ENCODE measurements at regions not wholly inside any gene's neighbourhood (a gene's known extent, or its start where the extent isn't known, plus 50 kb on each side); places are given as distances from the start of the nearest gene placed in this dataset.

- peaks cover 13% of the 10 kb centered on the region for H3K4me1 Mint-ChIP-seq (ENCODE audit: unreplicated experiment)
- TF ChIP-seq, protein P1, sequence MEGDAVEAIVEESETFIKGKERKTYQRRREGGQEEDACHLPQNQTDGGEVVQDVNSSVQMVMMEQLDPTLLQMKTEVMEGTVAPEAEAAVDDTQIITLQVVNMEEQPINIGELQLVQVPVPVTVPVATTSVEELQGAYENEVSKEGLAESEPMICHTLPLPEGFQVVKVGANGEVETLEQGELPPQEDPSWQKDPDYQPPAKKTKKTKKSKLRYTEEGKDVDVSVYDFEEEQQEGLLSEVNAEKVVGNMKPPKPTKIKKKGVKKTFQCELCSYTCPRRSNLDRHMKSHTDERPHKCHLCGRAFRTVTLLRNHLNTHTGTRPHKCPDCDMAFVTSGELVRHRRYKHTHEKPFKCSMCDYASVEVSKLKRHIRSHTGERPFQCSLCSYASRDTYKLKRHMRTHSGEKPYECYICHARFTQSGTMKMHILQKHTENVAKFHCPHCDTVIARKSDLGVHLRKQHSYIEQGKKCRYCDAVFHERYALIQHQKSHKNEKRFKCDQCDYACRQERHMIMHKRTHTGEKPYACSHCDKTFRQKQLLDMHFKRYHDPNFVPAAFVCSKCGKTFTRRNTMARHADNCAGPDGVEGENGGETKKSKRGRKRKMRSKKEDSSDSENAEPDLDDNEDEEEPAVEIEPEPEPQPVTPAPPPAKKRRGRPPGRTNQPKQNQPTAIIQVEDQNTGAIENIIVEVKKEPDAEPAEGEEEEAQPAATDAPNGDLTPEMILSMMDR (conservative IDR thresholded peaks at IDR 0.05), result no peak
- no peak overlapping the region for H3K27ac Mint-ChIP-seq
- no peaks in the 10 kb centered on the region for H3K9me3 Mint-ChIP-seq
- no peak for DNase-seq (ENCODE audit: extremely low spot score, unreplicated experiment)
- H3K27me3 Mint-ChIP-seq, result no peaks in the 10 kb centered on the region
- no peaks in the 10 kb centered on the region for H3K36me3 Mint-ChIP-seq
- no peak overlapping the region for H3K4me3 Mint-ChIP-seq
These were observed 66.3 kb upstream of the TNRC6B start for GRCh38 chr22:40111451-40111850.

- H3K4me3 Mint-ChIP-seq, result no peak overlapping the region
These were observed 65.1 kb upstream of the TNRC6B start for GRCh38 chr22:40112595-40112994.

GRCh38 chr22:40113696-40114095 lies 64.0 kb upstream of the TNRC6B start:
- Mint-ChIP-seq H3K27ac (no peak overlapping the region), H3K36me3 (no peaks in the 10 kb centered on the region), H3K4me1 (ENCODE audit: unreplicated experiment) (peaks cover 8% of the 10 kb centered on the region), H3K4me3 (no peak overlapping the region), H3K9me3 (no peaks in the 10 kb centered on the region), H3K27me3 (no peaks in the 10 kb centered on the region)
- TF ChIP-seq, protein P1 (conservative IDR thresholded peaks at IDR 0.05), result no peak
- no peak for DNase-seq (ENCODE audit: extremely low spot score, unreplicated experiment)

More at GRCh38 chr22:40112595-40112994, 65.1 kb upstream of the TNRC6B start:
- Mint-ChIP-seq H3K27ac (no peak overlapping the region), H3K27me3 (no peaks in the 10 kb centered on the region), H3K9me3 (no peaks in the 10 kb centered on the region), H3K36me3 (no peaks in the 10 kb centered on the region), H3K4me1 (ENCODE audit: unreplicated experiment) (peaks cover 12% of the 10 kb centered on the region)
- DNase-seq (ENCODE audit: extremely low spot score, unreplicated experiment), result no peak
- TF ChIP-seq, protein P1 (conservative IDR thresholded peaks at IDR 0.05), result no peak

- Mint-ChIP-seq H3K36me3 (no peaks in the 10 kb centered on the region), H3K4me1 (ENCODE audit: unreplicated experiment) (peaks cover 8% of the 10 kb centered on the region), H3K27me3 (no peaks in the 10 kb centered on the region), H3K9me3 (no peaks in the 10 kb centered on the region), H3K4me3 (no peak overlapping the region), H3K27ac (no peak overlapping the region)
- DNase-seq (ENCODE audit: extremely low spot score, unreplicated experiment), result no peak
- TF ChIP-seq, protein P1 (conservative IDR thresholded peaks at IDR 0.05), result no peak
These were observed 63.3 kb upstream of the TNRC6B start for GRCh38 chr22:40114411-40114810.

DNA sequence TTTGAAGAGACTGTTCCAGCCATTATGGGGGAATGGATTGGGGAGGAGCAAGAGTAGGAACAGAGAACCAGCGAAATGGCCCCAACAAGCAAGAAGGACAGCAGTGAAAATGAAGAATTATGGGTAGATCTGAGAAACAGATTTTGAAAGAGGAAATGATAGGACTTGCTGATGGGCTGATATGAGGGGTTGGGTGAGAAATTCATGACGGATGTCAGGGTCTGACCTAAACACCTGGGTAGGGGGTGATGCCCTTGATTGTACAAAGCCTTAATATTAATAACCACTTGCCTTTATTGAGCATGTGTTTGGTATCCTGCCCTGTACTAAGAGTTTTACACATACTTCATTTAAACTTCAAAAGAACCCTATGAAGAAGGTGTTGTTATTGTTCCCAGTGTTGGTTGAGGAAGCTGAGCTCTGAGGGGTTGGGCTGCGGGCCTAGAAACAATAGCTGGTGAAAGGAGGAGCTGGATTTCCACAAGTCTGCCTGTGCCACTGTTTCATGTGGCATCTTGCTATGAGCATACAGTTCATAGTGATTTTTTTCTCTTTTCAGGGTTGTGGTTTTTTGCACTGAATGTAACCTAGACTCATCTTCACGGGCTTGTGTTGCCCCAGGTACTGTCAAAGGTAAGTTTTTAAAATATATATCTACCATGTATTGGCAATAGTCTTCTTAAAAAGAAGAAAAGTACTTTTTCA lies 61.1 kb upstream of the TNRC6B start:
- TF ChIP-seq, protein P1 (conservative IDR thresholded peaks at IDR 0.05), result no peak
- H3K36me3 Mint-ChIP-seq, result no peaks in the 10 kb centered on the region

More for the DNA sequence above, 61.1 kb upstream of the TNRC6B start:
- Mint-ChIP-seq H3K4me1 (ENCODE audit: unreplicated experiment) (no peaks in the 10 kb centered on the region), H3K27me3 (no peaks in the 10 kb centered on the region), H3K9me3 (no peaks in the 10 kb centered on the region), H3K27ac (no peak overlapping the region), H3K4me3 (no peak overlapping the region)
- no peak for DNase-seq (ENCODE audit: extremely low spot score, unreplicated experiment)
